HG02798 (cell line): ENCODE measurements at regions not wholly inside any gene's neighbourhood (a gene's known extent, or its start where the extent isn't known, plus 50 kb on each side); places are given as distances from the start of the nearest gene placed in this dataset.
"Not testable (repeated sequence)": the region's sequence is repeated elsewhere in the genome, so short reads cannot be mapped to it uniquely, and the experiment has no call there.

Experiments used
- ATAC-seq: cut with Tn5 transposase; IDR thresholded peaks from one replicate; pipeline ENCODE4 v1.9.1; 2021; ENCODE audit warnings: mild to moderate bottlenecking; ENCODE audit not compliant: unreplicated experiment, poor library complexity

GRCh38 chr6:19554356-19555225, 282.6 kb upstream of the ID4 start:
- ATAC-seq: no peak

DNA sequence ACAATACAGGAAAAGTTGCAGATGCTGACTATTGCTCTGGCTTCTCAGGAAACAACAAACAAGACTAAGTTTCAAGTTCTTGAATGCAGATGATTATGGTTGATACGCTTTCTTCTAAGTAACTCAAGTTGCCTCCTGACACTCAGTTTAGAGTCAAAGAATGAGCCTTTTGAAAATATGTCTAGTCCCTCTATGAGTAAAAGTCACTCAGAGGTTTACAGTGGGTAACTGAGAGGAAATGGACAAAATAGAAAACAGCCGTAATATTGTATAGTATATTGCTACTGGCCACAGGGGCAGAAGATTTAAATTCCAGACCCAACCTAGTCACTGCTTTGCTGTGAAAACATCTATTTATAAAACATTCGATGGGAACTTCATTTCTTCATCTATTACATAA, 280.0 kb upstream of the ID4 start:
- ATAC-seq: no peak

- ATAC-seq: no peak
Observed at GRCh38 chr6:19558201-19558600, 279.0 kb upstream of the ID4 start.

GRCh38 chr6:19558934-19559333, 278.2 kb upstream of the ID4 start:
- no peak for ATAC-seq

GRCh38 chr6:19562468-19562867, 274.7 kb upstream of the ID4 start:
- no peak for ATAC-seq

DNA sequence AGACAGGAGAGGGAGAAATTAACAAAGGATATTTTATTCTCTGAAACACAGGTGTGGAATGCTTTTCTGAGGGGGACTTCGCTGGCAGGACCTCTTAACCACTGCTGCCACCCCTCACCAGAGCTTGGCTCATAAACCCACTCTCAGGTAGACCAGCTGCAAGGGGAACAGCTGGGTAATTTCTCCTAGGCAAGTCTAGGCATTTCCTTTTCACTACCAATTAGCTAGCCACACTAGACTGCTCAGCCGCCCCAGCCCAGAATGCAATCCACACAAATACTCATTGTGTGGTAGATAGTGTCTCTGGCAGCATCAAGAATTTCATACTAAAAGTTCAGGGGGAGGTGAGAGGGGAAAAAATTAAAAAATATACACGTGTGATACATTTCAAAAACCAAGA, 267.6 kb upstream of the ID4 start:
- no peak for ATAC-seq

GRCh38 chr6:19571176-19571575, 266.0 kb upstream of the ID4 start:
- ATAC-seq: no peak

DNA sequence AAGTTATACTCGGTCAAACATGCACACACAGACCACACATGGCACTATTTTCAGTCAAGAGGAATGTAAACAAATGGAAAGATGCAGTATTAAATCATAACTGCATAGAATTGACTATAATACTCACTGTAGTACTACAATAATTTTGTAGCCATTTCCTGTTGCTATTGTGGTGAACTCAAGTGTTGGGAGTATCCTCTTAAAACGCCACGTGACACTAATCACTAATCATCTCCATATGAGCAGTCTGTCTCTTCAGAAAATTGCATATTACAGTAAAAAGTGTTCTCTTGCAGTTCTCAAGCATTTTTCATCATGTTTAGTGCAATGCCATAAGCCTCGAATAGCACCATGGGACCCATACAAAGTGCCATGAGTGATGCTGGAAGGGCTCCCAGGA, 258.7 kb upstream of the ID4 start:
- ATAC-seq: no peak

GRCh38 chr6:19584207-19584606, 253.0 kb upstream of the ID4 start:
- not testable (repeated sequence) for ATAC-seq

GRCh38 chr6:19587238-19587942, 249.8 kb upstream of the ID4 start:
- ATAC-seq: no peak

DNA sequence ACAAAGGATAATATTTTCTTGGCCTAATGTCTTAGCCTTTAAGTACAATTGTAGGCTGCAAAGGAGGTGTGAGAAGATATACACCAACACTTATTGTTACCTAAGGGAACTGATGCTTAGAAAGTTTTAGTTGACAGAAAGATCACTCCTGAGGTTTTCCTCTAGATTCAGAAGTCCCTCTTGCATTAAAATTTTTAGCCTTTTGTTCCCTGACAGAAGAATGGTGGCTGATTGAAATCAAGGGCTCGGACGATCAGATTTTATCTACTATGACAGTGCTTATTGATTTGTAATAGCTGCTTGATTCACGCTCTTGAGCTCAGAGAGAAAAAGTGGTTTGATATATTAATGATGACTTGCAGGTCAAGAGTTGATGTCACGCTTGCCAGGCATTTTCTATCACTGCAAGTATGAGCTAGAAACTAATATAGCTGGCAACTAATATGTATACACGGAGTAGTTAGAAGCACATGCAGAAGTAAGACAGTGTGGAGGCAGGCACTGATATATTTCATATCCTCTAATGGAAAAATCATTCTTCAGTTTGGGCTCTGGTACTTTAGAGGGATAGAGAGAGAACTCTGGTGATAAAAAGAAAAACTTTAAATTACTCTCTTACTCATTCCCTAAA, 246.6 kb upstream of the ID4 start:
- ATAC-seq: no peak

DNA sequence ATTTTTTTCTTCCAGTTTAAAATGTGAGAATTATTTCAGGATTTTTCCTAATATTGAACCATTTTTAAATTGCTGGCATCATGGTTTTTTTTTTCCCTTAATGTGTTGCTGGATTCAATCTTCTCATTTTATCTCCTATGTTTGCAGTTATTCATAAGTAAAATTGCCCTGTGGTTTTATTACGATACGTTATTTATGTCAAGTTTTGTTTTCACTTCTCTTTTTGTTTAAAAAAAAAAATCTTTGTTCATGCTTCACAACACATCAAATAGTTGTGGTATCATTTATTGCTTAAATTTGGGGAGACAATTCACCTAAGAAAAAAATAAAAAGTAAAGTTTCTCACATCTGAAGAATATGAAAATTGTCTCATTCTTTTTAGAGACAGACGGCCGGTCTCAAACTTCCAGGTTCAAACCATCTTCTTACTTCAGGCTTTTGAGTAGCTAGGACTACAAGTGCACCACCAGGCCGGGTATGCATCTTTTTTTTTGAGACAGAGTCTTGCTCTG, 239.3 kb upstream of the ID4 start:
- no peak for ATAC-seq

- no peak for ATAC-seq
Observed at GRCh38 chr6:19599796-19600464, 237.2 kb upstream of the ID4 start.

- no peak for ATAC-seq
Observed at GRCh38 chr6:19602434-19603013, 234.6 kb upstream of the ID4 start.

DNA sequence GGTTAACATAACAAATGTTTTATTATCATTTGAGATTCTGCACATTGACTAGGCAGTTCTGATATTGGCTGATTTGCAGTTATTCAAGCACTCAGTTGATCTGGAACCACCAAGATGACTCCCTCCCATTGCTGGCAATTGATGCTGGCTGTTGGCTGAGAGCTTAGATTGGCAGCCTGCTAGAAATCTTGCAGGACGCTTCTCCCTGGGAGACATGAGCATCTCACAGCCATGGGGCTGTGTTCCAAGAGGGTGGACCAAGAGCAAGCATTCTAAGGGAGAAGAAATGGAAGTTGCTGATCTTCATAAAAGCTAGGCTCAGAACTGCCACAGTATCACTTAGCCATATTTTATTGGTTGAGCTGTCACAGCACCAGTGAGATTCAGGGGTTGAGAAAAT, 233.4 kb upstream of the ID4 start:
- no peak for ATAC-seq

- no peak for ATAC-seq
Observed at GRCh38 chr6:19605624-19606023, 231.5 kb upstream of the ID4 start.

GRCh38 chr6:19608546-19608945, 228.6 kb upstream of the ID4 start:
- ATAC-seq: no peak

DNA sequence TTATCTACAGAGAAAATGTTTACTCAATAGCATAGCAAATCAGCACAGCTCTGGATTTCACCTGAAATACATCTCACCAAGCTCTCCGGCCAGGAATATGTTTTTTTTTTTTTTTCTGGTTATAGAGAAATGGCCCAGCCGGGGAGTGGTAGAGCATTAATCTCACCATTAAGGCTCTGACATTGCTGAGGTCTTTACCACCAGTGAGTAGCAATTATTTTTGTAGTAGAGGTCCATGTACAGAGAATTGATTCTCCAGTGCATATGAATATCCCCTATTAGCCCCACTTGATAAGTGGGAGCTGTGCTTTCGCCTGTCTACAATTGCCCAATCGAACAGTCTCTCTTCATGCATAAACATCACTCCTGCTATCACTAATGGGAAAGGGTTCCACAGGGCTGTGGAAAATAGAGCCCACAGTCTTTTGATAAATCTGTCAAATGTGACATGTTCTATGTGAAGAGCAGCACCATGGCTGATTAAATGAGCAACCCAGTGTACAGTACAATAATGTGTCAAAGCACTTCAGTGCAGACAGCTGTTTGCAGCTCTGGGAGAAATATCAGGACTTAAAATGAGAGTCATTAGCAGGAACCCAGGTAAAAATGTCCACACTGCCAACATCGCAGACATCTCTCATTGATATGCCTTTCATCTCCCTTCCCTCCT, 227.1 kb upstream of the ID4 start:
- no peak for ATAC-seq

GRCh38 chr6:19612672-19613466, 224.3 kb upstream of the ID4 start:
- ATAC-seq: not testable (repeated sequence)
